AG04450 (cell line): ENCODE measurements at regions not wholly inside any gene's neighbourhood (a gene's known extent, or its start where the extent isn't known, plus 50 kb on each side); places are given as distances from the start of the nearest gene placed in this dataset.

Source experiments
- CTCF ChIA-PET: fragments of 300-600, 350-600 bp; formaldehyde crosslinking; extraction: SDS; loops from one replicate; lab custom pipeline; 2022; ENCODE audit warnings: antibody characterized with exemption, inconsistent platforms; lab: Charles Lee
- POLR2A ChIA-PET: fragments of 350-600 bp; formaldehyde crosslinking; extraction: SDS; loops from one replicate; lab custom pipeline; 2021; ENCODE audit warnings: antibody characterized with exemption, inconsistent platforms; lab: Yijun Ruan, JAX
- DNase-seq: peaks from one replicate; pipeline ENCODE4 v3.0.0-alpha.2; 2011; ENCODE audit warnings: low read depth, low spot score
- H3K27ac ChIP-seq: one replicate; pipeline ENCODE4 v1.5.1; 2012; ENCODE audit warnings: low read depth, low read length, control low read depth
- H3K27me3 ChIP-seq: one replicate; pipeline ENCODE4 v1.6.0; 2012; ENCODE audit warnings: low read length; ENCODE audit not compliant: control insufficient read depth, insufficient read depth
- H3K4me3 ChIP-seq: 2 replicates; pipeline ENCODE4 v1.5.1; 2011; ENCODE audit warnings: mild to moderate bottlenecking, low read depth, low read length, control low read depth
- H3K9me3 ChIP-seq: 2 replicates; pipeline ENCODE4 v1.5.1; 2012; ENCODE audit warnings: low read length; ENCODE audit not compliant: control insufficient read depth, insufficient read depth
- TF ChIP-seq, protein P1 (sequence below): IDR thresholded peaks from 2 replicates; pipeline ENCODE4 v1.5.1; 2011; ENCODE audit warnings: low read depth, low read length, control low read depth, inconsistent platforms

DNA sequence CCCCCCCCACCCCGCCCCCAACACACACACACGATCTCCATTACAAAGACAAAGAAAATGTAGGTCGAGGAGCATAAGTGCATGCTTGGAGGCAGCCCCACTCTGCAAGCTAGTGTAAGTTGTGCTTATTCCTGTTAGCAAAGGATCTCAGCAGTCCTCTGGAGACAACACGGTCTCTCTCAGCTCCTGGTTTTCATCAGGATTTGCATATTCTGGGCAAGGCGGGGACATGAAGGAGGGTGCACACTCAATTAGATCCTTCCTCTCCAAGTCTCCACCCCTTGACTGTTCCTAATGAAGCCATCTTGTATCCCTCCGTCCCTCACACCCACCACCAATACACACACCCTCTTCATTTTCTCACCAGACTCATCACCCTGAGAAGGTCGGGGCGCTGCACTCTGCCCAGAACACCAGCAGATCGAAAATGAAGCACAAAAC is 63.8 kb downstream of the MRPL46 start:
- no peak for DNase-seq
- ChIA-PET CTCF (no interaction called here), POLR2A (no interaction called here)
- no peaks in the 10 kb centered on the region for H3K9me3 ChIP-seq
- H3K27ac ChIP-seq, result no peak overlapping the region
- peaks cover 9% of the 10 kb centered on the region for H3K27me3 ChIP-seq
- no peak overlapping the region for H3K4me3 ChIP-seq
- TF ChIP-seq, protein P1, sequence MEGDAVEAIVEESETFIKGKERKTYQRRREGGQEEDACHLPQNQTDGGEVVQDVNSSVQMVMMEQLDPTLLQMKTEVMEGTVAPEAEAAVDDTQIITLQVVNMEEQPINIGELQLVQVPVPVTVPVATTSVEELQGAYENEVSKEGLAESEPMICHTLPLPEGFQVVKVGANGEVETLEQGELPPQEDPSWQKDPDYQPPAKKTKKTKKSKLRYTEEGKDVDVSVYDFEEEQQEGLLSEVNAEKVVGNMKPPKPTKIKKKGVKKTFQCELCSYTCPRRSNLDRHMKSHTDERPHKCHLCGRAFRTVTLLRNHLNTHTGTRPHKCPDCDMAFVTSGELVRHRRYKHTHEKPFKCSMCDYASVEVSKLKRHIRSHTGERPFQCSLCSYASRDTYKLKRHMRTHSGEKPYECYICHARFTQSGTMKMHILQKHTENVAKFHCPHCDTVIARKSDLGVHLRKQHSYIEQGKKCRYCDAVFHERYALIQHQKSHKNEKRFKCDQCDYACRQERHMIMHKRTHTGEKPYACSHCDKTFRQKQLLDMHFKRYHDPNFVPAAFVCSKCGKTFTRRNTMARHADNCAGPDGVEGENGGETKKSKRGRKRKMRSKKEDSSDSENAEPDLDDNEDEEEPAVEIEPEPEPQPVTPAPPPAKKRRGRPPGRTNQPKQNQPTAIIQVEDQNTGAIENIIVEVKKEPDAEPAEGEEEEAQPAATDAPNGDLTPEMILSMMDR, result no peak

DNA sequence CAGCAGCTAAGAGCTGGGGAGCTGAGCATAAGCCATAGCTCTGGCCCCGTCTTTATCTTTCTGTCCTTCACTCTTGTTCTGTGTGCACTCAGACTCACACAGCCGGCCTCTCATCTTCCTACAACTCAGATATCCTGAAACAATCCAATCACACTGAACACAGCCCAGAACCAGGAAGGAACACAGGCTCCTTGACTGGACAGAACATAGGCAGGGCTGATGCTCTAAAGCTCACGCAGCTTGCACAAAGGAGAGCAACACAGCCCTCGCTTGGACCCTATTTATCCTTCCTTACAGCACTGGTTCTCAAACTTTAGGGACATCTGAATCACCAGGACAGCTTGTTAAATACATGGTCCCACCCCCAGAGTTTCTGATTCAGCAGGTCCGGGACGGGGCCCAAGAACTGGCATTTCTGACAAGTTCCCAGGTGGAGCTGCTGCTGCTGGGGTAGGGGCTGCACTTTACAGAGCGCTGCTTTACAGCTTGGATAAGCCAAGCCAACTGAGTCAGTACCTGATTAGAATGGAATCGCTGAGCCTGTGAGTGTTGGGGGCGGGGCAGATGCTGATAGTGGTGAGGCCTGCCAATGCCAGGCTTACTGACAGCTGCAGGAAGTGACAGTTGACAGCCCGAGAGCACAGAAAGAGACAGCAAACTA is 65.1 kb downstream of the MRPL46 start:
- H3K27ac ChIP-seq, result no peak overlapping the region
- H3K4me3 ChIP-seq, result no peak overlapping the region
- ChIA-PET POLR2A (no interaction called here), CTCF (no interaction called here)
- H3K9me3 ChIP-seq, result no peaks in the 10 kb centered on the region
- TF ChIP-seq, protein P1, result no peak
- DNase-seq, result no peak
- peaks cover 9% of the 10 kb centered on the region for H3K27me3 ChIP-seq

DNA sequence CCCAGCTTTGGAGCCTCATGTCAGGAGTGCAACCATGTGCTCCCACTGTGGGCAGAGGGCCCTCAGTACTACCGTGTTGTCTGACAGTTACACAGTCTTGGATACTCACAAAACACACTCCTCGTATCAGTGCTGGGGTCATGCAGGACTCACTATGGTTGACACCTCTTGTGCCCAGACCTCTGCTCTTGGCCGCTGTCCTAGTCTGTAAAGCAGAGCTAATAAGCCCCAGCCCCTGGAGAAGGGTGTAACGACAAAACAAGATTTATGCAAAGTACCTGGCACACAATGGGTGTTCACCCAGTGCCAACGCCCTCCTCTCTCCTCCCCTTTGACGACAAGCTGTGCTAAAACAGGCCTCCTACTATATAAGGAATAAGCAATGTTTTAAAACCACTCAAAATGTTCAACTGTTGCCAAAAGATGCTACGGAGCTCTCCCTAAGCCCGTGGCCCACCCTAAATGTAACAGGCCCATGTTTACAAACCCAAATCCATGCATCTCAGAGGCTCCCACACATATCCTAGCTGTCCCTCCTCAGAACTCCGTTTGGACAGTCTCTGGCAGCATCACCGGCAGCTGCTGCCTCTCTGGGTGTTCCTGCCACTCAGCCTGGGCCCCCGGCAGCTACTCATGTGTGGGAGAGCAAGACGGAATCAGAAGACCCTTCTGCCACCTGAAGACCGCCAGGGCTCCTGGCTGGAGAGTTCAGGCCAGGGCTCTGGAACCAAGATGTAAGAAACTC is 65.8 kb downstream of the MRPL46 start:
- H3K9me3 ChIP-seq, result no peaks in the 10 kb centered on the region
- H3K4me3 ChIP-seq, result no peak overlapping the region
- no peak for DNase-seq
- ChIA-PET POLR2A (no interaction called here), CTCF (no interaction called here)
- peaks cover 9% of the 10 kb centered on the region for H3K27me3 ChIP-seq
- H3K27ac ChIP-seq, result no peak overlapping the region
- TF ChIP-seq, protein P1, result no peak

DNA sequence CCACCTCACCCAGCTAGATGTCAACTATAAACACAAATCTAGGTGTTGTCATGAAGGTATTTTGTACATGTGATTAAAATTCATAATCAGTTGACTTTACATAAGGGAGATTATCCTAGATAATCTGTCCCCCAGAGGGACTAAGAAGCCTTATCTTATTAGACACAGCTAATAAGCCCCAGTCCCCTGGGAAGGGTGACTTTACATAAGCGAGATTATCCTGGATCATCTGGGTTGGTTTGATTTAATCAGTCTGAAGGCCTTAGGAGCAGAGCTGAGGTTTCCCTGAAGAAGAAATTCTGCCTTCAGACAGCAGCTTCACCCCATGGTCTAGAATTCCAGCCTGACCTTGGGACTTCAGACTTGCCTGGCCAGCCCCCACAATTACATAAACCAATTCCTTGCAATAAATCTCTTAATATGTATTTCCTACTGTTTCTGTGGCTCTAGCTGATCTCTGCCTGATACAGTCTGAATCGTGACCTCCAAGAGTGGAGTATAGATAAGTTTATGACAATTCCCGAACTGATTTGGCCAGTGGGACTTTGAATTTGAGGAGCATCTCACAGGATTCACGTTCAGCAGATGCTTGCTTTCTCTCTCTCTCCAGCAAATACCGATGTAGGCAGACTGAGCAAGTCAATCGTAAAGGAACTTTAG is 66.5 kb downstream of the MRPL46 start:
- no peak overlapping the region for H3K4me3 ChIP-seq
- ChIA-PET POLR2A (no interaction called here), CTCF (interaction anchor here (0.8 kb wide), 1 partner anchor 19 kb away, joined by 3 read pairs; no protein-coding TSS in a partner anchor)

More for the DNA sequence above, 66.5 kb downstream of the MRPL46 start:
- DNase-seq, result no peak
- Histone ChIP-seq H3K27ac (no peak overlapping the region), H3K27me3 (peaks cover 9% of the 10 kb centered on the region), H3K9me3 (no peaks in the 10 kb centered on the region; the same call in 1 of the 2 replicates)
- TF ChIP-seq, protein P1, result no peak
